ENCODE measurements at regions not wholly inside any gene's neighbourhood (a gene's known extent, or its start where the extent isn't known, plus 50 kb on each side); places are given as distances from the start of the nearest gene placed in this dataset.

DNA sequence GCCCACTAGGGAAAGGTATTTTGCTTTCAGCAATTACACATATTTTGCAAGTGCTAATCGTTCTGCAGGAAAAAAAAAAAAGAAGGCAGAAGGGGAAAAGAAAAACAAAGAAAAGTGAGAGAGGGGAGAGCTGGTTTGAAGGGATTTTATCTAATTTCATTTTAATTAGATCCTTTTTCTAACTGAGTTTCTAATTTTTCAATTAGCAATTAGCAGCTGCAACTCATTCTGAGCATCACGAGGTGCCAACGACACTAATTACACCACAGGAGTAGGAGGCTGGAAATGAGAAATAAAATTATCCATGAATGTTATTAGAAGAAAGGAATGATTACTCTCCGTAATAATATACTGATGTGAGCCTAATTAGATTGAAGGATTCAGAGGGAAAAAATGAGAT is 481.0 kb upstream of the CAMK1G start:
- H3K27ac ChIP-seq (ENCODE audit: low read depth in 1 of 2, low read length in 2 of 2) = no peak overlapping the region
- no peak overlapping the region for H3K4me3 Mint-ChIP-seq
- intact Hi-C loops (cut with DNase I, micrococcal nuclease) = no loop called here
- no peak for ATAC-seq (ENCODE audit: poor library complexity)
- no peaks in the 10 kb centered on the region for H3K36me3 Mint-ChIP-seq (ENCODE audit: low read depth)
- ChIA-PET CTCF (no interaction called here), POLR2A (no interaction called here)
- no peaks in the 10 kb centered on the region for H3K27me3 Mint-ChIP-seq
- H3K9me3 ChIP-seq (ENCODE audit: control insufficient read depth in 1 of 2, insufficient read depth in 1 of 2, low read length in 2 of 2) = no peaks in the 10 kb centered on the region
- no peak overlapping the region for H3K27ac Mint-ChIP-seq
- TF ChIP-seq, protein P1, sequence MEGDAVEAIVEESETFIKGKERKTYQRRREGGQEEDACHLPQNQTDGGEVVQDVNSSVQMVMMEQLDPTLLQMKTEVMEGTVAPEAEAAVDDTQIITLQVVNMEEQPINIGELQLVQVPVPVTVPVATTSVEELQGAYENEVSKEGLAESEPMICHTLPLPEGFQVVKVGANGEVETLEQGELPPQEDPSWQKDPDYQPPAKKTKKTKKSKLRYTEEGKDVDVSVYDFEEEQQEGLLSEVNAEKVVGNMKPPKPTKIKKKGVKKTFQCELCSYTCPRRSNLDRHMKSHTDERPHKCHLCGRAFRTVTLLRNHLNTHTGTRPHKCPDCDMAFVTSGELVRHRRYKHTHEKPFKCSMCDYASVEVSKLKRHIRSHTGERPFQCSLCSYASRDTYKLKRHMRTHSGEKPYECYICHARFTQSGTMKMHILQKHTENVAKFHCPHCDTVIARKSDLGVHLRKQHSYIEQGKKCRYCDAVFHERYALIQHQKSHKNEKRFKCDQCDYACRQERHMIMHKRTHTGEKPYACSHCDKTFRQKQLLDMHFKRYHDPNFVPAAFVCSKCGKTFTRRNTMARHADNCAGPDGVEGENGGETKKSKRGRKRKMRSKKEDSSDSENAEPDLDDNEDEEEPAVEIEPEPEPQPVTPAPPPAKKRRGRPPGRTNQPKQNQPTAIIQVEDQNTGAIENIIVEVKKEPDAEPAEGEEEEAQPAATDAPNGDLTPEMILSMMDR (IDR thresholded peaks at IDR 0.05) = no peak
- no peaks in the 10 kb centered on the region for H3K36me3 ChIP-seq (ENCODE audit: insufficient read depth, low read length)
- H3K27me3 ChIP-seq (ENCODE audit: control insufficient read depth in 1 of 2, insufficient read depth in 2 of 2, low read length in 2 of 2) = no peaks in the 10 kb centered on the region
- H3K4me1 ChIP-seq (ENCODE audit: insufficient read depth, low read length) = no peaks in the 10 kb centered on the region
- H3K9me3 Mint-ChIP-seq = no peaks in the 10 kb centered on the region
- H3K4me3 ChIP-seq (ENCODE audit: low read length) = no peak overlapping the region
- no peaks in the 10 kb centered on the region for H3K4me1 Mint-ChIP-seq (ENCODE audit: low read depth)
- no peak for DNase-seq

GRCh38 chr1:209103092-209103491 is 480.4 kb upstream of the CAMK1G start:
- no peak for ATAC-seq (ENCODE audit: poor library complexity)
- Histone ChIP-seq H3K27ac (ENCODE audit: low read depth in 1 of 2, low read length in 2 of 2) (no peak overlapping the region), H3K4me3 (ENCODE audit: low read length) (no peak overlapping the region), H3K36me3 (ENCODE audit: insufficient read depth, low read length) (no peaks in the 10 kb centered on the region), H3K4me1 (ENCODE audit: insufficient read depth, low read length) (no peaks in the 10 kb centered on the region), H3K27me3 (ENCODE audit: control insufficient read depth in 1 of 2, insufficient read depth in 2 of 2, low read length in 2 of 2) (no peaks in the 10 kb centered on the region), H3K9me3 (ENCODE audit: control insufficient read depth in 1 of 2, insufficient read depth in 1 of 2, low read length in 2 of 2) (no peaks in the 10 kb centered on the region)
- TF ChIP-seq, protein P1 (IDR thresholded peaks at IDR 0.05) = no peak
- Mint-ChIP-seq H3K4me1 (ENCODE audit: low read depth) (no peaks in the 10 kb centered on the region), H3K27ac (no peak overlapping the region), H3K4me3 (no peak overlapping the region), H3K27me3 (no peaks in the 10 kb centered on the region), H3K9me3 (no peaks in the 10 kb centered on the region), H3K36me3 (ENCODE audit: low read depth) (no peaks in the 10 kb centered on the region)
- ChIA-PET CTCF (no interaction called here), POLR2A (no interaction called here)
- intact Hi-C loops (cut with DNase I, micrococcal nuclease) = no loop called here
- DNase-seq = no peak

GRCh38 chr1:209104646-209105045 is 478.9 kb upstream of the CAMK1G start:
- POLR2A ChIA-PET = no interaction called here

More at GRCh38 chr1:209104646-209105045, 478.9 kb upstream of the CAMK1G start:
- Histone ChIP-seq H3K27me3 (ENCODE audit: control insufficient read depth in 1 of 2, insufficient read depth in 2 of 2, low read length in 2 of 2) (no peaks in the 10 kb centered on the region), H3K4me3 (ENCODE audit: low read length) (no peak overlapping the region), H3K27ac (ENCODE audit: low read depth in 1 of 2, low read length in 2 of 2) (no peak overlapping the region), H3K36me3 (ENCODE audit: insufficient read depth, low read length) (no peaks in the 10 kb centered on the region), H3K4me1 (ENCODE audit: insufficient read depth, low read length) (no peaks in the 10 kb centered on the region), H3K9me3 (ENCODE audit: control insufficient read depth in 1 of 2, insufficient read depth in 1 of 2, low read length in 2 of 2) (no peaks in the 10 kb centered on the region)
- no peak for DNase-seq
- Mint-ChIP-seq H3K9me3 (no peaks in the 10 kb centered on the region), H3K27ac (no peak overlapping the region), H3K4me1 (ENCODE audit: low read depth) (no peaks in the 10 kb centered on the region), H3K4me3 (no peak overlapping the region), H3K27me3 (peaks cover 4% of the 10 kb centered on the region), H3K36me3 (ENCODE audit: low read depth) (no peaks in the 10 kb centered on the region)
- CTCF ChIA-PET = no interaction called here
- intact Hi-C loops (cut with DNase I, micrococcal nuclease) = no loop called here
- TF ChIP-seq, protein P1 (IDR thresholded peaks at IDR 0.05) = no peak
- no peak for ATAC-seq (ENCODE audit: poor library complexity)
